ENCODE measurements at regions not wholly inside any gene's neighbourhood (a gene's known extent, or its start where the extent isn't known, plus 50 kb on each side); places are given as distances from the start of the nearest gene placed in this dataset.

- TF ChIP-seq EZH2 (IDR thresholded peaks at IDR 0.05; ENCODE audit: low read length, unreplicated experiment) (no peak), CTCF (conservative IDR thresholded peaks at IDR 0.05; ENCODE audit: low read depth, low read length) (no peak), EZH2phosphoT487 (IDR thresholded peaks at IDR 0.05; ENCODE audit: borderline replicate concordance, low read length) (no peak)
Measured at GRCh38 chr2:123371535-123371934, 653.6 kb upstream of the CNTNAP5 start.

Data from PC-3 (cell line).